ENCODE measurements at regions not wholly inside any gene's neighbourhood (a gene's known extent, or its start where the extent isn't known, plus 50 kb on each side); places are given as distances from the start of the nearest gene placed in this dataset.

GRCh38 chr12:131330106-131330815 is 376.6 kb downstream of the ADGRD1 start:
- POLR2A ChIA-PET = no interaction called here
- CTCF ChIA-PET = no interaction called here
- Histone ChIP-seq H3K27me3 (ENCODE audit: control insufficient read depth, insufficient read depth, low read length) (no peaks in the 10 kb centered on the region), H3K4me3 (ENCODE audit: low read depth, low read length) (no peak overlapping the region), H3K36me3 (ENCODE audit: control insufficient read depth, insufficient read depth, low read length) (no peaks in the 10 kb centered on the region)
- no peak for DNase-seq (ENCODE audit: low read depth)
- TF ChIP-seq, protein P1, sequence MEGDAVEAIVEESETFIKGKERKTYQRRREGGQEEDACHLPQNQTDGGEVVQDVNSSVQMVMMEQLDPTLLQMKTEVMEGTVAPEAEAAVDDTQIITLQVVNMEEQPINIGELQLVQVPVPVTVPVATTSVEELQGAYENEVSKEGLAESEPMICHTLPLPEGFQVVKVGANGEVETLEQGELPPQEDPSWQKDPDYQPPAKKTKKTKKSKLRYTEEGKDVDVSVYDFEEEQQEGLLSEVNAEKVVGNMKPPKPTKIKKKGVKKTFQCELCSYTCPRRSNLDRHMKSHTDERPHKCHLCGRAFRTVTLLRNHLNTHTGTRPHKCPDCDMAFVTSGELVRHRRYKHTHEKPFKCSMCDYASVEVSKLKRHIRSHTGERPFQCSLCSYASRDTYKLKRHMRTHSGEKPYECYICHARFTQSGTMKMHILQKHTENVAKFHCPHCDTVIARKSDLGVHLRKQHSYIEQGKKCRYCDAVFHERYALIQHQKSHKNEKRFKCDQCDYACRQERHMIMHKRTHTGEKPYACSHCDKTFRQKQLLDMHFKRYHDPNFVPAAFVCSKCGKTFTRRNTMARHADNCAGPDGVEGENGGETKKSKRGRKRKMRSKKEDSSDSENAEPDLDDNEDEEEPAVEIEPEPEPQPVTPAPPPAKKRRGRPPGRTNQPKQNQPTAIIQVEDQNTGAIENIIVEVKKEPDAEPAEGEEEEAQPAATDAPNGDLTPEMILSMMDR (IDR thresholded peaks at IDR 0.05; ENCODE audit: insufficient read depth, low read depth, low read length) = no peak

DNA sequence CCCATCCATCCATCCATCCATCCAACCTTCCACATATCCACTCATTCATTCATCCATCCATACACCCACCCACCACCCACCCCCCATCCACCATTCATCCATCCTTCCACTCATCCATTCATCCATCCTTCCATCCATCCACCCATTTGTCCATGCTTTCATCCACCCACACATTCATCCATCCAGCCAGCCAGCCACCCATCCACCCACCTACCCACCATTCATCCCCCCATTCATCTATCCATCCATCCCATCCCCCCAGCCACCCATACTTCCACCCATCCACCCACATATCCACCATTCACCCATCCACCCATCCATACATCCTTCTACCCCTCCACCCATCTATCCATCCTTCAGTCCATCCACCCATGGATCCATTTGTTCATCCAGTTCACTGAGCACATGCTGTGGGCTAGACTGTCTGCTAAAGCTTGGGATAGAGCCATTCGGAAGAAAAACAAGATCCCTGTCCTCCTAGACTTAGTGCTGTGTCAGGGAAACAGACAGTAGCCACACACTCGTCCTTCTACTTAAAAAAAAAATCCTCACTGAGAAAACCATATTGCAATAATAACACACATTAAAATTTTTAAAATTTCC is 377.5 kb downstream of the ADGRD1 start:
- no peaks in the 10 kb centered on the region for H3K27me3 ChIP-seq (ENCODE audit: control insufficient read depth, insufficient read depth, low read length)
- DNase-seq (ENCODE audit: low read depth) = no peak
- CTCF ChIA-PET = no interaction called here

GRCh38 chr12:131332224-131332623 is 378.5 kb downstream of the ADGRD1 start:
- Histone ChIP-seq H3K36me3 (ENCODE audit: control insufficient read depth, insufficient read depth, low read length) (no peaks in the 10 kb centered on the region), H3K4me3 (ENCODE audit: low read depth, low read length) (no peak overlapping the region), H3K27me3 (ENCODE audit: control insufficient read depth, insufficient read depth, low read length) (no peaks in the 10 kb centered on the region)
- DNase-seq (ENCODE audit: low read depth) = no peak
- CTCF ChIA-PET = no interaction called here
- POLR2A ChIA-PET = no interaction called here
- TF ChIP-seq, protein P1 (IDR thresholded peaks at IDR 0.05; ENCODE audit: insufficient read depth, low read depth, low read length) = no peak

More for the DNA sequence above, 377.5 kb downstream of the ADGRD1 start:
- no peaks in the 10 kb centered on the region for H3K36me3 ChIP-seq (ENCODE audit: control insufficient read depth, insufficient read depth, low read length)
- no peak overlapping the region for H3K4me3 ChIP-seq (ENCODE audit: low read depth, low read length)
- POLR2A ChIA-PET = no interaction called here
- TF ChIP-seq, protein P1 (IDR thresholded peaks at IDR 0.05; ENCODE audit: insufficient read depth, low read depth, low read length) = no peak

GRCh38 chr12:131333136-131333535 is 377.8 kb upstream of the SFSWAP start:
- Histone ChIP-seq H3K36me3 (ENCODE audit: control insufficient read depth, insufficient read depth, low read length) (no peaks in the 10 kb centered on the region), H3K4me3 (ENCODE audit: low read depth, low read length) (no peak overlapping the region), H3K27me3 (ENCODE audit: control insufficient read depth, insufficient read depth, low read length) (no peaks in the 10 kb centered on the region)
- POLR2A ChIA-PET = no interaction called here
- no peak for DNase-seq (ENCODE audit: low read depth)
- CTCF ChIA-PET = no interaction called here
- TF ChIP-seq, protein P1 (IDR thresholded peaks at IDR 0.05; ENCODE audit: insufficient read depth, low read depth, low read length) = no peak

GRCh38 chr12:131333621-131334440 is 377.1 kb upstream of the SFSWAP start:
- ChIA-PET CTCF (no interaction called here), POLR2A (no interaction called here)
- TF ChIP-seq, protein P1 (IDR thresholded peaks at IDR 0.05; ENCODE audit: insufficient read depth, low read depth, low read length) = no peak
- H3K27me3 ChIP-seq (ENCODE audit: control insufficient read depth, insufficient read depth, low read length) = no peaks in the 10 kb centered on the region
- no peak for DNase-seq (ENCODE audit: low read depth)
- H3K4me3 ChIP-seq (ENCODE audit: low read depth, low read length) = no peak overlapping the region
- H3K36me3 ChIP-seq (ENCODE audit: control insufficient read depth, insufficient read depth, low read length) = no peaks in the 10 kb centered on the region
